SK-N-MC (cell line): ENCODE measurements at regions not wholly inside any gene's neighbourhood (a gene's known extent, or its start where the extent isn't known, plus 50 kb on each side); places are given as distances from the start of the nearest gene placed in this dataset.

Source experiments
- EZH2 ChIP-seq: fragments of 200-600 bp; sonication (generic); IDR thresholded peaks from one replicate; pipeline ENCODE4 v1.6.1; 2017; ENCODE audit warnings: antibody characterized with exemption
- FOXP2 ChIP-seq: optimal IDR thresholded peaks from 2 replicates; pipeline ENCODE3; 2011; ENCODE audit warnings: mild to moderate bottlenecking, moderate library complexity; ENCODE audit not compliant: insufficient read depth; ENCODE audit errors: extremely low read length, control extremely low read depth
- POLR2AphosphoS5 ChIP-seq: IDR thresholded peaks from 2 replicates; pipeline ENCODE4 v1.6.1; 2012; ENCODE audit warnings: mild to moderate bottlenecking, low read depth, low read length, borderline replicate concordance

- no peak for TF ChIP-seq EZH2
- no peak for TF ChIP-seq FOXP2
- TF ChIP-seq POLR2AphosphoS5, result no peak
Measured at GRCh38 chr5:5781335-5781734, 358.9 kb downstream of the ICE1 start.
